ENCODE measurements at regions not wholly inside any gene's neighbourhood (a gene's known extent, or its start where the extent isn't known, plus 50 kb on each side); places are given as distances from the start of the nearest gene placed in this dataset.

GRCh38 chr5:54885636-54886035, 99.8 kb downstream of the ESM1 start:
- in situ Hi-C loops (cut with MboI; ENCODE audit: low sequenced_read_pairs), result no loop called here

GRCh38 chr5:54884195-54884536, 101.2 kb downstream of the ESM1 start:
- in situ Hi-C loops (cut with MboI; ENCODE audit: low sequenced_read_pairs), result no loop called here

GRCh38 chr5:54883374-54884194, 101.8 kb downstream of the ESM1 start:
- in situ Hi-C loops (cut with MboI; ENCODE audit: low sequenced_read_pairs), result no loop called here

GRCh38 chr5:54882841-54883240, 102.6 kb downstream of the ESM1 start:
- in situ Hi-C loops (cut with MboI; ENCODE audit: low sequenced_read_pairs), result no loop called here

- in situ Hi-C loops (cut with MboI; ENCODE audit: low sequenced_read_pairs), result no loop called here
Measured at GRCh38 chr5:54882101-54882500, 103.3 kb downstream of the ESM1 start.

GRCh38 chr5:54881286-54882005, 103.9 kb downstream of the ESM1 start:
- in situ Hi-C loops (cut with MboI; ENCODE audit: low sequenced_read_pairs), result no loop called here

GRCh38 chr5:54876976-54877375, 108.4 kb downstream of the ESM1 start:
- in situ Hi-C loops (cut with MboI; ENCODE audit: low sequenced_read_pairs), result no loop called here

GRCh38 chr5:54876556-54876955, 108.8 kb downstream of the ESM1 start:
- in situ Hi-C loops (cut with MboI; ENCODE audit: low sequenced_read_pairs), result no loop called here

- in situ Hi-C loops (cut with MboI; ENCODE audit: low sequenced_read_pairs), result loop anchor here (25.0 kb wide), 2 partner anchors 337 to 612 kb away; no protein-coding TSS in a partner anchor
Measured at GRCh38 chr5:54874337-54875021, 110.9 kb downstream of the ESM1 start.

GRCh38 chr5:54873691-54874090, 111.7 kb downstream of the ESM1 start:
- in situ Hi-C loops (cut with MboI; ENCODE audit: low sequenced_read_pairs), result loop anchor here (25.0 kb wide), 2 partner anchors 336 to 611 kb away; no protein-coding TSS in a partner anchor

- in situ Hi-C loops (cut with MboI; ENCODE audit: low sequenced_read_pairs), result loop anchor here (25.0 kb wide), 2 partner anchors 336 to 611 kb away; no protein-coding TSS in a partner anchor
Measured at GRCh38 chr5:54872810-54873209, 112.6 kb downstream of the ESM1 start.

GRCh38 chr5:54870271-54870670, 115.1 kb downstream of the ESM1 start:
- in situ Hi-C loops (cut with MboI; ENCODE audit: low sequenced_read_pairs), result loop anchor here (25.0 kb wide), 2 partner anchors 333 to 608 kb away; no protein-coding TSS in a partner anchor

GRCh38 chr5:54869691-54870090, 115.7 kb downstream of the ESM1 start:
- in situ Hi-C loops (cut with MboI; ENCODE audit: low sequenced_read_pairs), result loop anchor here (25.0 kb wide), 2 partner anchors 332 to 607 kb away; no protein-coding TSS in a partner anchor

- in situ Hi-C loops (cut with MboI; ENCODE audit: low sequenced_read_pairs), result loop anchor here (25.0 kb wide), 2 partner anchors 331 to 606 kb away; no protein-coding TSS in a partner anchor
Measured at GRCh38 chr5:54868511-54869483, 116.6 kb downstream of the ESM1 start.

- in situ Hi-C loops (cut with MboI; ENCODE audit: low sequenced_read_pairs), result loop anchor here (25.0 kb wide), 2 partner anchors 330 to 605 kb away; no protein-coding TSS in a partner anchor
Measured at GRCh38 chr5:54867310-54867944, 118.0 kb downstream of the ESM1 start.

- in situ Hi-C loops (cut with MboI; ENCODE audit: low sequenced_read_pairs), result loop anchor here (25.0 kb wide), 2 partner anchors 328 to 603 kb away; no protein-coding TSS in a partner anchor
Measured at GRCh38 chr5:54864911-54865515, 120.4 kb downstream of the ESM1 start.

GRCh38 chr5:54862036-54862435, 123.4 kb downstream of the ESM1 start:
- in situ Hi-C loops (cut with MboI; ENCODE audit: low sequenced_read_pairs), result loop anchor here (25.0 kb wide), 2 partner anchors 325 to 600 kb away; no protein-coding TSS in a partner anchor

GRCh38 chr5:54861212-54861894, 124.0 kb downstream of the ESM1 start:
- in situ Hi-C loops (cut with MboI; ENCODE audit: low sequenced_read_pairs), result loop anchor here (25.0 kb wide), 2 partner anchors 324 to 599 kb away; no protein-coding TSS in a partner anchor

All from HL-60/S4 treated with retinoic acid at 250 ng/mL for 4 days and 3 days (cell line).